WTC11 (cell line): ENCODE measurements at regions not wholly inside any gene's neighbourhood (a gene's known extent, or its start where the extent isn't known, plus 50 kb on each side); places are given as distances from the start of the nearest gene placed in this dataset.

ENCODE experiments used
- ATAC-seq: fragments of 200-7000 bp; cut with Tn5 transposase; 2 replicates; pipeline ENCODE4 v1.10.0; 2021; ENCODE audit warnings: mild to moderate bottlenecking, moderate library complexity
- CTCF ChIA-PET: fragments of 300-600 bp; sonication (Branson Sonifier 250); formaldehyde crosslinking; loops from one replicate; lab custom pipeline; 2021; ENCODE audit warnings: antibody characterized with exemption; lab: Charles Lee
- POLR2A ChIA-PET: fragments of 350-600 bp; sonication (Branson Sonifier 250); formaldehyde crosslinking; loops from one replicate; lab custom pipeline; 2021; ENCODE audit warnings: antibody characterized with exemption; lab: Charles Lee
- DNase-seq: peaks from one replicate; pipeline ENCODE4 v3.0.0; 2021; ENCODE audit warnings: low spot score
- H3K27ac Mint-ChIP-seq: 2 replicates; pipeline ENCODE4 v1.8.0; 2021; ENCODE audit warnings: mixed read lengths
- H3K27me3 Mint-ChIP-seq: 2 replicates; pipeline ENCODE4 v1.8.0; 2021; ENCODE audit warnings: low read depth, mild to moderate bottlenecking, moderate library complexity, mixed read lengths
- H3K36me3 Mint-ChIP-seq: 2 replicates; pipeline ENCODE4 v1.8.0; 2021; ENCODE audit warnings: mixed read lengths
- H3K4me1 Mint-ChIP-seq: 2 replicates; pipeline ENCODE4 v1.8.0; 2022; ENCODE audit warnings: mixed read lengths
- H3K4me3 Mint-ChIP-seq: 2 replicates; pipeline ENCODE4 v1.8.0; 2021; ENCODE audit warnings: mild to moderate bottlenecking, moderate library complexity, mixed read lengths
- H3K9me3 Mint-ChIP-seq: 2 replicates; pipeline ENCODE4 v1.8.0; 2021; ENCODE audit warnings: mixed read lengths
- ATF2 ChIP-seq: sonication (generic); formaldehyde crosslinking; IDR thresholded peaks from 2 replicates; pipeline ENCODE4 v1.8.1; 2022; ENCODE audit warnings: low read depth, missing genetic modification reagents, borderline replicate concordance
- E2F5 ChIP-seq: sonication (generic); formaldehyde crosslinking; IDR thresholded peaks from 2 replicates; pipeline ENCODE4 v1.8.1; 2022; ENCODE audit warnings: mild to moderate bottlenecking, moderate library complexity, missing genetic modification reagents
- ESRRA ChIP-seq: sonication (generic); formaldehyde crosslinking; IDR thresholded peaks from 2 replicates; pipeline ENCODE4 v1.8.1; 2022; ENCODE audit warnings: mild to moderate bottlenecking, missing genetic modification reagents, borderline replicate concordance
- GABPB1 ChIP-seq: sonication (generic); formaldehyde crosslinking; IDR thresholded peaks from 2 replicates; pipeline ENCODE4 v1.8.1; 2023; ENCODE audit warnings: mild to moderate bottlenecking, missing genetic modification reagents
- GTF2I ChIP-seq: fragments of 250-450 bp; sonication (Bioruptor Pico); conservative IDR thresholded peaks from 2 replicates; pipeline ENCODE4 v1.4.0; 2021; ENCODE audit warnings: mild to moderate bottlenecking
- HMGA2 ChIP-seq: fragments of 250-450 bp; sonication (Bioruptor Pico); IDR thresholded peaks from 2 replicates; pipeline ENCODE4 v1.4.0; 2021; ENCODE audit warnings: mild to moderate bottlenecking, moderate library complexity
- JUN ChIP-seq: sonication (generic); formaldehyde crosslinking; IDR thresholded peaks from 2 replicates; pipeline ENCODE4 v1.8.0; 2023; ENCODE audit warnings: mild to moderate bottlenecking, missing genetic modification reagents
- MYBL2 ChIP-seq: sonication (generic); formaldehyde crosslinking; IDR thresholded peaks from 2 replicates; pipeline ENCODE4 v1.8.1; 2023; ENCODE audit warnings: mild to moderate bottlenecking, moderate library complexity, missing genetic modification reagents
- NFYB ChIP-seq: sonication (generic); formaldehyde crosslinking; conservative IDR thresholded peaks from 2 replicates; pipeline ENCODE4 v1.8.0; 2022; ENCODE audit warnings: low read depth, missing genetic modification reagents
- NR1H2 ChIP-seq: sonication (generic); formaldehyde crosslinking; IDR thresholded peaks from 2 replicates; pipeline ENCODE4 v1.9.0; 2021; ENCODE audit warnings: mild to moderate bottlenecking, moderate library complexity, missing genetic modification reagents
- NR3C1 ChIP-seq: sonication (generic); formaldehyde crosslinking; conservative IDR thresholded peaks from 2 replicates; pipeline ENCODE4 v1.8.1; 2023; ENCODE audit warnings: low read depth, mild to moderate bottlenecking, missing genetic modification reagents
- OVOL2 ChIP-seq: fragments of 250-450 bp; sonication (Bioruptor Pico); IDR thresholded peaks from 2 replicates; pipeline ENCODE4 v1.9.0; 2021; ENCODE audit warnings: mild to moderate bottlenecking, borderline replicate concordance
- PRRX2 ChIP-seq: fragments of 250-450 bp; sonication (Bioruptor Pico); IDR thresholded peaks from 2 replicates; pipeline ENCODE4 v1.8.0; 2021; ENCODE audit warnings: mild to moderate bottlenecking
- SMAD4 ChIP-seq: sonication (generic); formaldehyde crosslinking; IDR thresholded peaks from 2 replicates; pipeline ENCODE4 v1.8.0; 2022; ENCODE audit warnings: mild to moderate bottlenecking, missing genetic modification reagents
- SP1 ChIP-seq: sonication (generic); formaldehyde crosslinking; conservative IDR thresholded peaks from 2 replicates; pipeline ENCODE4 v1.8.1; 2022; ENCODE audit warnings: missing genetic modification reagents
- TCF7 ChIP-seq: sonication (generic); formaldehyde crosslinking; IDR thresholded peaks from 2 replicates; pipeline ENCODE4 v1.8.0; 2022; ENCODE audit warnings: mild to moderate bottlenecking, low read depth, missing genetic modification reagents, moderate library complexity
- TEAD1 ChIP-seq: sonication (generic); formaldehyde crosslinking; IDR thresholded peaks from 2 replicates; pipeline ENCODE4 v1.8.0; 2022; ENCODE audit warnings: mild to moderate bottlenecking, missing genetic modification reagents
- TEAD4 ChIP-seq: sonication (generic); formaldehyde crosslinking; IDR thresholded peaks from 2 replicates; pipeline ENCODE4 v1.8.0; 2022; ENCODE audit warnings: mild to moderate bottlenecking, missing genetic modification reagents
- ZNF138 ChIP-seq: sonication (generic); formaldehyde crosslinking; conservative IDR thresholded peaks from 2 replicates; pipeline ENCODE4 v1.8.1; 2022; ENCODE audit warnings: mild to moderate bottlenecking, moderate library complexity, missing genetic modification reagents
- ZNF219 ChIP-seq: sonication (generic); formaldehyde crosslinking; IDR thresholded peaks from 2 replicates; pipeline ENCODE4 v1.8.0; 2023; ENCODE audit warnings: missing genetic modification reagents, mild to moderate bottlenecking, borderline replicate concordance
- ZNF232 ChIP-seq: sonication (generic); formaldehyde crosslinking; IDR thresholded peaks from 2 replicates; pipeline ENCODE4 v1.8.0; 2022; ENCODE audit warnings: mild to moderate bottlenecking, missing genetic modification reagents
- ZNF263 ChIP-seq: sonication (generic); formaldehyde crosslinking; IDR thresholded peaks from 2 replicates; pipeline ENCODE4 v1.8.1; 2022; ENCODE audit warnings: low read depth, mild to moderate bottlenecking, moderate library complexity, missing genetic modification reagents
- ZNF396 ChIP-seq: fragments of 250-450 bp; sonication (Bioruptor Pico); IDR thresholded peaks from 2 replicates; pipeline ENCODE4 v1.8.0; 2021; ENCODE audit warnings: mild to moderate bottlenecking, moderate library complexity, borderline replicate concordance
- TF ChIP-seq, protein P1 (sequence below): sonication (generic); formaldehyde crosslinking; IDR thresholded peaks from 2 replicates; pipeline ENCODE4 v1.8.0; 2023; ENCODE audit warnings: missing genetic modification reagents
- TF ChIP-seq, protein P2 (sequence below): sonication (generic); formaldehyde crosslinking; IDR thresholded peaks from 2 replicates; pipeline ENCODE4 v1.8.0; 2022; ENCODE audit warnings: mild to moderate bottlenecking, missing genetic modification reagents
- TF ChIP-seq, protein P3 (sequence below): fragments of 200-600 bp; IDR thresholded peaks from 2 replicates; pipeline ENCODE4 v1.8.0; 2022; ENCODE audit warnings: antibody characterized with exemption
- TF ChIP-seq, protein P4 (sequence below): sonication (generic); formaldehyde crosslinking; IDR thresholded peaks from 2 replicates; pipeline ENCODE4 v1.8.1; 2022; ENCODE audit warnings: mild to moderate bottlenecking, missing genetic modification reagents, moderate library complexity, borderline replicate concordance
- TF ChIP-seq, protein P5 (sequence below): fragments of 250-450 bp; sonication (Bioruptor Pico); IDR thresholded peaks from 2 replicates; pipeline ENCODE4 v1.9.0; 2021; ENCODE audit warnings: moderate library complexity, mild to moderate bottlenecking, inconsistent platforms, borderline replicate concordance

DNA sequence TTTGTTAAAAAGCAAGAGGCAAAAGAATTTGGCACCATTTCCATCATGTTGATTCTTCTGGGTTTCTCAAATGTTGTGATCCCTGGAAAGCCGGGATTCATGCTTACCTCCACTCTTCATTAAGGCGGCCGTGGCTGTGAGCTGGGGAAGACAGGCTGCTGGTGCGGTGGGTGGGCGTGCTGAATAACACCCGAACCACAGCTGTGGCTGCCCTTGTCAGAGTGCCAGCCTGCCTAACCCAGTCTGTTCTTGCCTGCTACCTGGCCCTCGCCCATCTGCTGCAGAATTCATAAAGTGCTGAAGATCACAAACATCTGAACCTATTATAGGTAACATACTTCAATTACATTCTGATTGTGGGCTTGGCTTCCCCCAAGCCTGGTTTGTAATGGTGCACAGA is 95.8 kb upstream of the RCN1 start:
- no peak for TF ChIP-seq NFYB (CRISPR knock-in tag)
- no peak for TF ChIP-seq ATF2 (CRISPR knock-in tag)
- TF ChIP-seq, protein P1, sequence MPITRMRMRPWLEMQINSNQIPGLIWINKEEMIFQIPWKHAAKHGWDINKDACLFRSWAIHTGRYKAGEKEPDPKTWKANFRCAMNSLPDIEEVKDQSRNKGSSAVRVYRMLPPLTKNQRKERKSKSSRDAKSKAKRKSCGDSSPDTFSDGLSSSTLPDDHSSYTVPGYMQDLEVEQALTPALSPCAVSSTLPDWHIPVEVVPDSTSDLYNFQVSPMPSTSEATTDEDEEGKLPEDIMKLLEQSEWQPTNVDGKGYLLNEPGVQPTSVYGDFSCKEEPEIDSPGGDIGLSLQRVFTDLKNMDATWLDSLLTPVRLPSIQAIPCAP (CRISPR knock-in tag): no peak
- no peak for TF ChIP-seq ESRRA (CRISPR knock-in tag)
- TF ChIP-seq ZNF396 (CRISPR knock-in tag): no peak
- TF ChIP-seq NR3C1 (CRISPR knock-in tag): no peak
- TF ChIP-seq NR1H2: no peak
- no peak for TF ChIP-seq GTF2I
- no peak for TF ChIP-seq ZNF138 (CRISPR knock-in tag)
- TF ChIP-seq, all 79 proteins: peak for 0
- DNase-seq (no peak), ATAC-seq (no peak)
- H3K27me3 Mint-ChIP-seq: no peaks in the 10 kb centered on the region; the same call in 1 of the 2 replicates
- H3K9me3 Mint-ChIP-seq: no peaks in the 10 kb centered on the region
- H3K36me3 Mint-ChIP-seq: no peaks in the 10 kb centered on the region
- CTCF ChIA-PET: interaction anchor here (0.9 to 1.3 kb wide), 2 partner anchors 12 to 37 kb away, joined by 3 to 5 read pairs; no protein-coding TSS in a partner anchor
- POLR2A ChIA-PET: no interaction called here
- H3K4me3 Mint-ChIP-seq: no peak overlapping the region
- H3K27ac Mint-ChIP-seq: no peak overlapping the region
- peaks cover 2% of the 10 kb centered on the region; the same call in 1 of the 2 replicates for H3K4me1 Mint-ChIP-seq

- H3K4me1 Mint-ChIP-seq: peaks cover 3% of the 10 kb centered on the region; the same call in 1 of the 2 replicates
- ATAC-seq: peak; percentile 94
- peak; percentile 68 for DNase-seq
- POLR2A ChIA-PET: no interaction called here
- H3K27me3 Mint-ChIP-seq: peaks cover 35% of the 10 kb centered on the region
- no peaks in the 10 kb centered on the region for H3K36me3 Mint-ChIP-seq
- H3K27ac Mint-ChIP-seq: no peak overlapping the region
- H3K9me3 Mint-ChIP-seq: no peaks in the 10 kb centered on the region
- CTCF ChIA-PET: interaction anchor here (0.5 to 4.8 kb wide), 3 partner anchors 20 to 168 kb away, joined by 3 to 15 read pairs (median 4); no protein-coding TSS in a partner anchor
- H3K4me3 Mint-ChIP-seq: peak overlapping the region; percentile 63
- TF ChIP-seq E2F5 (peak; percentile 47; the same call in 1 of the 2 replicates), GABPB1 (CRISPR knock-in tag) (no peak), OVOL2 (no peak), ZNF263 (no peak), ZNF232 (no peak), ZNF219 (CRISPR knock-in tag) (no peak), GTF2I (peak; percentile 76; the same call in 1 of the 2 replicates), JUN (CRISPR knock-in tag) (no peak), SMAD4 (CRISPR knock-in tag) (no peak), NR1H2 (no peak), PRRX2 (CRISPR knock-in tag) (no peak), TEAD4 (no peak), TEAD1 (CRISPR knock-in tag) (no peak), MYBL2 (CRISPR knock-in tag) (0 out of 2 replicates have a peak, but pooled peaks have one; percentile 77), SP1 (CRISPR knock-in tag) (peak; percentile 41; the same call in 1 of the 2 replicates), TCF7 (0 out of 2 replicates have a peak, but pooled peaks have one; percentile 58), HMGA2 (no peak)
- TF ChIP-seq, protein P2, sequence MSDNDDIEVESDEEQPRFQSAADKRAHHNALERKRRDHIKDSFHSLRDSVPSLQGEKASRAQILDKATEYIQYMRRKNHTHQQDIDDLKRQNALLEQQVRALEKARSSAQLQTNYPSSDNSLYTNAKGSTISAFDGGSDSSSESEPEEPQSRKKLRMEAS (CRISPR knock-in tag): peak; percentile 75; the same call in 1 of the 2 replicates
- TF ChIP-seq, protein P3, sequence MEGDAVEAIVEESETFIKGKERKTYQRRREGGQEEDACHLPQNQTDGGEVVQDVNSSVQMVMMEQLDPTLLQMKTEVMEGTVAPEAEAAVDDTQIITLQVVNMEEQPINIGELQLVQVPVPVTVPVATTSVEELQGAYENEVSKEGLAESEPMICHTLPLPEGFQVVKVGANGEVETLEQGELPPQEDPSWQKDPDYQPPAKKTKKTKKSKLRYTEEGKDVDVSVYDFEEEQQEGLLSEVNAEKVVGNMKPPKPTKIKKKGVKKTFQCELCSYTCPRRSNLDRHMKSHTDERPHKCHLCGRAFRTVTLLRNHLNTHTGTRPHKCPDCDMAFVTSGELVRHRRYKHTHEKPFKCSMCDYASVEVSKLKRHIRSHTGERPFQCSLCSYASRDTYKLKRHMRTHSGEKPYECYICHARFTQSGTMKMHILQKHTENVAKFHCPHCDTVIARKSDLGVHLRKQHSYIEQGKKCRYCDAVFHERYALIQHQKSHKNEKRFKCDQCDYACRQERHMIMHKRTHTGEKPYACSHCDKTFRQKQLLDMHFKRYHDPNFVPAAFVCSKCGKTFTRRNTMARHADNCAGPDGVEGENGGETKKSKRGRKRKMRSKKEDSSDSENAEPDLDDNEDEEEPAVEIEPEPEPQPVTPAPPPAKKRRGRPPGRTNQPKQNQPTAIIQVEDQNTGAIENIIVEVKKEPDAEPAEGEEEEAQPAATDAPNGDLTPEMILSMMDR: no peak
- TF ChIP-seq, protein P4, sequence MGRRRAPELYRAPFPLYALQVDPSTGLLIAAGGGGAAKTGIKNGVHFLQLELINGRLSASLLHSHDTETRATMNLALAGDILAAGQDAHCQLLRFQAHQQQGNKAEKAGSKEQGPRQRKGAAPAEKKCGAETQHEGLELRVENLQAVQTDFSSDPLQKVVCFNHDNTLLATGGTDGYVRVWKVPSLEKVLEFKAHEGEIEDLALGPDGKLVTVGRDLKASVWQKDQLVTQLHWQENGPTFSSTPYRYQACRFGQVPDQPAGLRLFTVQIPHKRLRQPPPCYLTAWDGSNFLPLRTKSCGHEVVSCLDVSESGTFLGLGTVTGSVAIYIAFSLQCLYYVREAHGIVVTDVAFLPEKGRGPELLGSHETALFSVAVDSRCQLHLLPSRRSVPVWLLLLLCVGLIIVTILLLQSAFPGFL (CRISPR knock-in tag): no peak
- TF ChIP-seq, protein P5, sequence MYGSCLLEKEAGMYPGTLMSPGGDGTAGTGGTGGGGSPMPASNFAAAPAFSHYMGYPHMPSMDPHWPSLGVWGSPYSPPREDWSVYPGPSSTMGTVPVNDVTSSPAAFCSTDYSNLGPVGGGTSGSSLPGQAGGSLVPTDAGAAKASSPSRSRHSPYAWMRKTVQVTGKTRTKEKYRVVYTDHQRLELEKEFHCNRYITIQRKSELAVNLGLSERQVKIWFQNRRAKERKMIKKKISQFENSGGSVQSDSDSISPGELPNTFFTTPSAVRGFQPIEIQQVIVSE (CRISPR knock-in tag): no peak
These were observed 103.5 kb upstream of the RCN1 start for GRCh38 chr11:31987118-31988005.
